SH-SY5Y (cell line): ENCODE measurements at regions not wholly inside any gene's neighbourhood (a gene's known extent, or its start where the extent isn't known, plus 50 kb on each side); places are given as distances from the start of the nearest gene placed in this dataset.

Experiments
- GATA2 ChIP-seq: IDR thresholded peaks from 2 replicates; pipeline ENCODE4 v1.6.1; 2011; ENCODE audit warnings: mild to moderate bottlenecking, low read depth, low read length
- GATA3 ChIP-seq: IDR thresholded peaks from 2 replicates; pipeline ENCODE4 v1.6.1; 2011; ENCODE audit warnings: low read depth, mild to moderate bottlenecking, low read length, moderate library complexity

DNA sequence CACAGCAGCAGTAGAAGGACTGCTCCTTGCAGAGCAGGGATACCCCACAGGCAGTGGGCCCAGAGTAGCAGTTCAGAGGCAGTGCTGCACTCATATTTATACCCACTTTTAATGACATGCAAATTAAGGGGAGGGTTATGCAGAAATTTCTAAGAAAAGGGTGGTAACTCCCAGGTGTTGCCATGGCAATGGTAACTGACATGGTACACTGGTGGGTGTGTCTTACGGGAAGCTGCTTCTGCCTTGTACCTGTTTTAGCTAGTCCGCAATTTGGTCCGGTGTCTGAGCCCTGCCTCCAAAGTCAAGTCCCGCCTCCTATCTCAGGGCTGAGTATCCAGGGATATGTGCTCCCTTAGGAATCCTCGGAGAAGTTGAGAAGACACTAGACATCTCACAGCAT lies 79.2 kb upstream of the UQCRFS1 start:
- TF ChIP-seq GATA3: no peak
- no peak for TF ChIP-seq GATA2
